ENCODE measurements at regions not wholly inside any gene's neighbourhood (a gene's known extent, or its start where the extent isn't known, plus 50 kb on each side); places are given as distances from the start of the nearest gene placed in this dataset.

DNA sequence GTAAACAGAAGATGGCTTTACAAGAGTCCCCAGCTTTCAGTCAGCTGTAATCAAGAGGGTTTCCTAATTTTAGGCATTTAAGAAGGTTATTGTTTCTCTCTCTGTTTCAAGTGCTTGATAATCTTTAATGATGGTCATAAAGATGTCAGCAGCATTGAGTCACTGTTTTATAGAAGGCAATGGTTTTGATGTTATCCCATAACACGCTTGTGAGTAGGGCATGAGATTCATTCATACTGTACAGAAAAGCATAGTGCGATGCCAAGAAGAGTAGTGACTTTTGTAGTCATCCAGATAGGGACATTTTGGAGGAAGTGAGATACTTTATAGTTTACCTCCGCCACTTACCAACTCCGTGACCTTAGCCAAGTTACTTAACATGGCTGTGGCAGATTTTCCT is 364.2 kb upstream of the SLC10A2 start:
- TF ChIP-seq, protein P1, sequence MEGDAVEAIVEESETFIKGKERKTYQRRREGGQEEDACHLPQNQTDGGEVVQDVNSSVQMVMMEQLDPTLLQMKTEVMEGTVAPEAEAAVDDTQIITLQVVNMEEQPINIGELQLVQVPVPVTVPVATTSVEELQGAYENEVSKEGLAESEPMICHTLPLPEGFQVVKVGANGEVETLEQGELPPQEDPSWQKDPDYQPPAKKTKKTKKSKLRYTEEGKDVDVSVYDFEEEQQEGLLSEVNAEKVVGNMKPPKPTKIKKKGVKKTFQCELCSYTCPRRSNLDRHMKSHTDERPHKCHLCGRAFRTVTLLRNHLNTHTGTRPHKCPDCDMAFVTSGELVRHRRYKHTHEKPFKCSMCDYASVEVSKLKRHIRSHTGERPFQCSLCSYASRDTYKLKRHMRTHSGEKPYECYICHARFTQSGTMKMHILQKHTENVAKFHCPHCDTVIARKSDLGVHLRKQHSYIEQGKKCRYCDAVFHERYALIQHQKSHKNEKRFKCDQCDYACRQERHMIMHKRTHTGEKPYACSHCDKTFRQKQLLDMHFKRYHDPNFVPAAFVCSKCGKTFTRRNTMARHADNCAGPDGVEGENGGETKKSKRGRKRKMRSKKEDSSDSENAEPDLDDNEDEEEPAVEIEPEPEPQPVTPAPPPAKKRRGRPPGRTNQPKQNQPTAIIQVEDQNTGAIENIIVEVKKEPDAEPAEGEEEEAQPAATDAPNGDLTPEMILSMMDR (IDR thresholded peaks at IDR 0.05; ENCODE audit: low read depth, low read length), result no peak
- TF ChIP-seq POLR2A (IDR thresholded peaks at IDR 0.05; ENCODE audit: extremely low read depth, insufficient read length) (no peak), MAX (IDR thresholded peaks at IDR 0.05; ENCODE audit: low read depth, low read length) (no peak)

Measured in NB4 (cell line).